ENCODE measurements at regions not wholly inside any gene's neighbourhood (a gene's known extent, or its start where the extent isn't known, plus 50 kb on each side); places are given as distances from the start of the nearest gene placed in this dataset.
"Not testable (repeated sequence)": the region's sequence is repeated elsewhere in the genome, so short reads cannot be mapped to it uniquely, and the experiment has no call there.

- DNase-seq = no peak
These were observed 52.7 kb upstream of the CRIM1 start for GRCh38 chr2:36302911-36303310.

GRCh38 chr2:36301843-36302242 is 53.7 kb upstream of the CRIM1 start:
- no peak for DNase-seq

- no peak for DNase-seq
These were observed 54.9 kb upstream of the CRIM1 start for GRCh38 chr2:36300697-36301096.

- DNase-seq = no peak
These were observed 58.8 kb upstream of the CRIM1 start for GRCh38 chr2:36296798-36297197.

GRCh38 chr2:36294316-36294721 is 61.3 kb upstream of the CRIM1 start:
- no peak for DNase-seq

- no peak for DNase-seq
These were observed 65.2 kb upstream of the CRIM1 start for GRCh38 chr2:36290306-36290856.

- no peak for DNase-seq
These were observed 65.8 kb upstream of the CRIM1 start for GRCh38 chr2:36289731-36290130.

- no peak for DNase-seq
These were observed 68.0 kb upstream of the CRIM1 start for GRCh38 chr2:36287363-36288275.

- not testable (repeated sequence) for DNase-seq
These were observed 76.1 kb upstream of the CRIM1 start for GRCh38 chr2:36279506-36279905.

GRCh38 chr2:36277881-36278523 is 77.6 kb upstream of the CRIM1 start:
- no peak for DNase-seq

GRCh38 chr2:36277146-36277808 is 78.3 kb upstream of the CRIM1 start:
- no peak for DNase-seq

GRCh38 chr2:36271266-36271665 is 84.3 kb upstream of the CRIM1 start:
- DNase-seq = no peak

- no peak for DNase-seq
These were observed 84.8 kb upstream of the CRIM1 start for GRCh38 chr2:36270758-36271157.

GRCh38 chr2:36267194-36267593 is 88.4 kb upstream of the CRIM1 start:
- no peak for DNase-seq

GRCh38 chr2:36266536-36267121 is 88.9 kb upstream of the CRIM1 start:
- no peak for DNase-seq

- no peak for DNase-seq
These were observed 93.0 kb upstream of the CRIM1 start for GRCh38 chr2:36262581-36262980.

- no peak for DNase-seq
These were observed 99.7 kb upstream of the CRIM1 start for GRCh38 chr2:36255863-36256262.

- DNase-seq = no peak
These were observed 102.5 kb upstream of the CRIM1 start for GRCh38 chr2:36253086-36253485.

GRCh38 chr2:36246320-36246990 is 109.1 kb upstream of the CRIM1 start:
- DNase-seq = no peak

GRCh38 chr2:36245651-36246050 is 109.9 kb upstream of the CRIM1 start:
- no peak for DNase-seq

- no peak for DNase-seq
These were observed 117.5 kb upstream of the CRIM1 start for GRCh38 chr2:36238106-36238505.

- DNase-seq = no peak
These were observed 119.7 kb upstream of the CRIM1 start for GRCh38 chr2:36235882-36236281.

All from T-helper 9 cell (primary cell).